ENCODE measurements at regions not wholly inside any gene's neighbourhood (a gene's known extent, or its start where the extent isn't known, plus 50 kb on each side); places are given as distances from the start of the nearest gene placed in this dataset.

- Mint-ChIP-seq H3K9me3 (peaks cover 7% of the 10 kb centered on the region), H3K27ac (no peak overlapping the region), H3K27me3 (ENCODE audit: insufficient read depth, low read depth, poor library complexity) (peaks cover 6% of the 10 kb centered on the region), H3K4me3 (no peak overlapping the region), H3K36me3 (ENCODE audit: low read depth) (no peaks in the 10 kb centered on the region), H3K4me1 (peaks cover 4% of the 10 kb centered on the region; the same call in 2 of the 3 replicates)
- Histone ChIP-seq H3K27me3 (ENCODE audit: insufficient read depth) (no peaks in the 10 kb centered on the region), H3K9me2 (ENCODE audit: insufficient read depth) (no peaks in the 10 kb centered on the region), H3K79me2 (replicated peaks; ENCODE audit: insufficient read depth) (no peaks in the 10 kb centered on the region), H3K4me1 (ENCODE audit: insufficient read depth) (no peaks in the 10 kb centered on the region), H3K27ac (ENCODE audit: low read depth) (no peak overlapping the region), H3K4me2 (no peak overlapping the region), H3K4me3 (no peak overlapping the region), H3K36me3 (ENCODE audit: insufficient read depth) (no peaks in the 10 kb centered on the region), H3F3A (replicated peaks; ENCODE audit: low read depth) (no peaks in the 10 kb centered on the region), H4K20me1 (replicated peaks; ENCODE audit: insufficient read depth) (no peaks in the 10 kb centered on the region), H2AFZ (no peak overlapping the region)
- ATAC-seq: no peak
- no peak for DNase-seq (ENCODE audit: low spot score)
- TF ChIP-seq POLR2AphosphoS5 (IDR thresholded peaks at IDR 0.05; ENCODE audit: low read depth): no peak
These were observed 347.2 kb downstream of the NPHP4 start for GRCh38 chr1:5645135-5645399.

DNA sequence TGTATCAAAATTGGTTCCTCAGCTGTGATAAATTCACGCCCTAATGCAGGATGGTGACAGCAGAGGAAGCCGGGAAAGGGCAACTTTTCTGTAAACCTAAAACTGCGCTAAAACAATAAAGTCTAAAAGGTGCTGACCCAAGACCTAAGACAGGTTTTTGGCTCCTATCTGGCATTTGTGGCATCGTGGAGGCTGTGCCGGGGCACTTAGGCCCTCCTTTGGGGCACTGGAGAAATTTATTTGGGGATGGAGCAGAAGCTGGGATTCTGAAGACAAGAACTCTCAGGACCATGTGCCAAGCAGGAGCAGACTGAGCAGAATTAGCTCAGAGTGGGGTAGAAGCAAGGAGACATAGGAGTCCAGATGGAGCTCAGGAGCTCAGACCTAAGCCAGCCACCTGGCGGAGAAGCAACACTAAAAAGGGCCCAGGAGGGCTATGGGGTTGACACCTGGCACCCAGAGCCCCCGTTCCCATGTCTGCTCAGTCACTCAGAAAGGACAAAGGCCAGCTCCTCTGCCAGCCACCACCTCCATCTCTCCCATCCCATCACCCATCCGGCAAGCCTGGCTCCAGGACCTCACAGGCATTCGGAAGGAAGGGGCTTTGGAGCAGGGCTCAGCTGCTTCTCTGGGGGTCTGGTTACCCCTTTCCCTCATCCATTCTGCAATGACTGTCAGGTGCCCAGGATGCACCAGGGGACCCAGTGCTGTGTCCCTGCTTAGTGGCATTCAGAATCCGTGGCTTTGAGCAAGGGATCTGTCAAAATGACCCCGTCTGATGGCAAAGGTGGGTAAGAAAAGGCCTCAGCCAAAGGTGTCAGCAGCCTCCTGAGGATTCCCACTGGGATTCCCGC lies 347.7 kb downstream of the NPHP4 start:
- H4K20me1 ChIP-seq (replicated peaks; ENCODE audit: insufficient read depth): no peaks in the 10 kb centered on the region
- DNase-seq (ENCODE audit: low spot score) (no peak), ATAC-seq (no peak)
- H3K79me2 ChIP-seq (replicated peaks; ENCODE audit: insufficient read depth): no peaks in the 10 kb centered on the region
- Mint-ChIP-seq H3K4me1 (peaks cover 4% of the 10 kb centered on the region; the same call in 2 of the 3 replicates), H3K27me3 (ENCODE audit: insufficient read depth, low read depth, poor library complexity) (peaks cover 6% of the 10 kb centered on the region), H3K9me3 (peaks cover 7% of the 10 kb centered on the region), H3K36me3 (ENCODE audit: low read depth) (no peaks in the 10 kb centered on the region), H3K4me3 (no peak overlapping the region), H3K27ac (no peak overlapping the region)
- H3K4me3 ChIP-seq: no peak overlapping the region
- no peaks in the 10 kb centered on the region for H3K36me3 ChIP-seq (ENCODE audit: insufficient read depth)
- no peak overlapping the region for H3K4me2 ChIP-seq
- H3K9me2 ChIP-seq (ENCODE audit: insufficient read depth): no peaks in the 10 kb centered on the region
- H3K4me1 ChIP-seq (ENCODE audit: insufficient read depth): no peaks in the 10 kb centered on the region
- no peak overlapping the region for H2AFZ ChIP-seq
- H3K27ac ChIP-seq (ENCODE audit: low read depth): no peak overlapping the region
- H3F3A ChIP-seq (replicated peaks; ENCODE audit: low read depth): no peaks in the 10 kb centered on the region
- H3K27me3 ChIP-seq (ENCODE audit: insufficient read depth): no peaks in the 10 kb centered on the region
- TF ChIP-seq EZH2phosphoT487 (IDR thresholded peaks at IDR 0.05; ENCODE audit: unreplicated experiment): no peak
- no peak for TF ChIP-seq POLR2AphosphoS5 (IDR thresholded peaks at IDR 0.05; ENCODE audit: low read depth)
- TF ChIP-seq CREB1 (CRISPR knock-in tag; IDR thresholded peaks at IDR 0.05; ENCODE audit: low read depth): no peak
- no peak for TF ChIP-seq ZNF331 (CRISPR knock-in tag; IDR thresholded peaks at IDR 0.05; ENCODE audit: low read depth)
- TF ChIP-seq ZNF114 (CRISPR knock-in tag; IDR thresholded peaks at IDR 0.05): no peak
- TF ChIP-seq, protein P1, sequence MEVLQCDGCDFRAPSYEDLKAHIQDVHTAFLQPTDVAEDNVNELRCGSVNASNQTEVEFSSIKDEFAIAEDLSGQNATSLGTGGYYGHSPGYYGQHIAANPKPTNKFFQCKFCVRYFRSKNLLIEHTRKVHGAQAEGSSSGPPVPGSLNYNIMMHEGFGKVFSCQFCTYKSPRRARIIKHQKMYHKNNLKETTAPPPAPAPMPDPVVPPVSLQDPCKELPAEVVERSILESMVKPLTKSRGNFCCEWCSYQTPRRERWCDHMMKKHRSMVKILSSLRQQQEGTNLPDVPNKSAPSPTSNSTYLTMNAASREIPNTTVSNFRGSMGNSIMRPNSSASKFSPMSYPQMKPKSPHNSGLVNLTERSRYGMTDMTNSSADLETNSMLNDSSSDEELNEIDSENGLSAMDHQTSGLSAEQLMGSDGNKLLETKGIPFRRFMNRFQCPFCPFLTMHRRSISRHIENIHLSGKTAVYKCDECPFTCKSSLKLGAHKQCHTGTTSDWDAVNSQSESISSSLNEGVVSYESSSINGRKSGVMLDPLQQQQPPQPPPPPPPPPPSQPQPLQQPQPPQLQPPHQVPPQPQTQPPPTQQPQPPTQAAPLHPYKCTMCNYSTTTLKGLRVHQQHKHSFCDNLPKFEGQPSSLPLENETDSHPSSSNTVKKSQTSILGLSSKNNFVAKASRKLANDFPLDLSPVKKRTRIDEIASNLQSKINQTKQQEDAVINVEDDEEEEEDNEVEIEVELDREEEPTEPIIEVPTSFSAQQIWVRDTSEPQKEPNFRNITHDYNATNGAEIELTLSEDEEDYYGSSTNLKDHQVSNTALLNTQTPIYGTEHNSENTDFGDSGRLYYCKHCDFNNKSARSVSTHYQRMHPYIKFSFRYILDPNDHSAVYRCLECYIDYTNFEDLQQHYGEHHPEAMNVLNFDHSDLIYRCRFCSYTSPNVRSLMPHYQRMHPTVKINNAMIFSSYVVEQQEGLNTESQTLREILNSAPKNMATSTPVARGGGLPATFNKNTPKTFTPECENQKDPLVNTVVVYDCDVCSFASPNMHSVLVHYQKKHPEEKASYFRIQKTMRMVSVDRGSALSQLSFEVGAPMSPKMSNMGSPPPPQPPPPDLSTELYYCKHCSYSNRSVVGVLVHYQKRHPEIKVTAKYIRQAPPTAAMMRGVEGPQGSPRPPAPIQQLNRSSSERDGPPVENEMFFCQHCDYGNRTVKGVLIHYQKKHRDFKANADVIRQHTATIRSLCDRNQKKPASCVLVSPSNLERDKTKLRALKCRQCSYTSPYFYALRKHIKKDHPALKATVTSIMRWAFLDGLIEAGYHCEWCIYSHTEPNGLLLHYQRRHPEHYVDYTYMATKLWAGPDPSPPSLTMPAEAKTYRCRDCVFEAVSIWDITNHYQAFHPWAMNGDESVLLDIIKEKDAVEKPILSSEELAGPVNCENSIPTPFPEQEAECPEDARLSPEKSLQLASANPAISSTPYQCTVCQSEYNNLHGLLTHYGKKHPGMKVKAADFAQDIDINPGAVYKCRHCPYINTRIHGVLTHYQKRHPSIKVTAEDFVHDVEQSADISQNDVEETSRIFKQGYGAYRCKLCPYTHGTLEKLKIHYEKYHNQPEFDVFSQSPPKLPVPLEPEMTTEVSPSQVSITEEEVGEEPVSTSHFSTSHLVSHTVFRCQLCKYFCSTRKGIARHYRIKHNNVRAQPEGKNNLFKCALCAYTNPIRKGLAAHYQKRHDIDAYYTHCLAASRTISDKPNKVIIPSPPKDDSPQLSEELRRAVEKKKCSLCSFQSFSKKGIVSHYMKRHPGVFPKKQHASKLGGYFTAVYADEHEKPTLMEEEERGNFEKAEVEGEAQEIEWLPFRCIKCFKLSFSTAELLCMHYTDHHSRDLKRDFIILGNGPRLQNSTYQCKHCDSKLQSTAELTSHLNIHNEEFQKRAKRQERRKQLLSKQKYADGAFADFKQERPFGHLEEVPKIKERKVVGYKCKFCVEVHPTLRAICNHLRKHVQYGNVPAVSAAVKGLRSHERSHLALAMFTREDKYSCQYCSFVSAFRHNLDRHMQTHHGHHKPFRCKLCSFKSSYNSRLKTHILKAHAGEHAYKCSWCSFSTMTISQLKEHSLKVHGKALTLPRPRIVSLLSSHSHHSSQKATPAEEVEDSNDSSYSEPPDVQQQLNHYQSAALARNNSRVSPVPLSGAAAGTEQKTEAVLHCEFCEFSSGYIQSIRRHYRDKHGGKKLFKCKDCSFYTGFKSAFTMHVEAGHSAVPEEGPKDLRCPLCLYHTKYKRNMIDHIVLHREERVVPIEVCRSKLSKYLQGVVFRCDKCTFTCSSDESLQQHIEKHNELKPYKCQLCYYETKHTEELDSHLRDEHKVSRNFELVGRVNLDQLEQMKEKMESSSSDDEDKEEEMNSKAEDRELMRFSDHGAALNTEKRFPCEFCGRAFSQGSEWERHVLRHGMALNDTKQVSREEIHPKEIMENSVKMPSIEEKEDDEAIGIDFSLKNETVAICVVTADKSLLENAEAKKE (CRISPR knock-in tag; IDR thresholded peaks at IDR 0.05): no peak
- TF ChIP-seq EZH2 (IDR thresholded peaks at IDR 0.05; ENCODE audit: low read depth, unreplicated experiment): no peak
- TF ChIP-seq, protein P2, sequence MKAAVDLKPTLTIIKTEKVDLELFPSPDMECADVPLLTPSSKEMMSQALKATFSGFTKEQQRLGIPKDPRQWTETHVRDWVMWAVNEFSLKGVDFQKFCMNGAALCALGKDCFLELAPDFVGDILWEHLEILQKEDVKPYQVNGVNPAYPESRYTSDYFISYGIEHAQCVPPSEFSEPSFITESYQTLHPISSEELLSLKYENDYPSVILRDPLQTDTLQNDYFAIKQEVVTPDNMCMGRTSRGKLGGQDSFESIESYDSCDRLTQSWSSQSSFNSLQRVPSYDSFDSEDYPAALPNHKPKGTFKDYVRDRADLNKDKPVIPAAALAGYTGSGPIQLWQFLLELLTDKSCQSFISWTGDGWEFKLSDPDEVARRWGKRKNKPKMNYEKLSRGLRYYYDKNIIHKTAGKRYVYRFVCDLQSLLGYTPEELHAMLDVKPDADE (IDR thresholded peaks at IDR 0.05): no peak
- no peak for TF ChIP-seq CTCF (conservative IDR thresholded peaks at IDR 0.05; ENCODE audit: low read depth in 2 of 2)
